GM12872 (cell line): ENCODE measurements at regions not wholly inside any gene's neighbourhood (a gene's known extent, or its start where the extent isn't known, plus 50 kb on each side); places are given as distances from the start of the nearest gene placed in this dataset.

Experiments
- CTCF ChIP-seq: IDR thresholded peaks from 3 replicates; pipeline ENCODE4 v1.5.1; 2011; ENCODE audit warnings: low read depth, mild to moderate bottlenecking, low read length, moderate library complexity; ENCODE audit not compliant: insufficient read depth

GRCh38 chrX:20980426-20980825 is 393.8 kb upstream of the CNKSR2 start:
- no peak for TF ChIP-seq CTCF

GRCh38 chrX:20974326-20974725 is 399.9 kb upstream of the CNKSR2 start:
- no peak for TF ChIP-seq CTCF

- TF ChIP-seq CTCF, result no peak
Observed at GRCh38 chrX:20973038-20973437, 401.2 kb upstream of the CNKSR2 start.

GRCh38 chrX:20971250-20971649 is 403.0 kb upstream of the CNKSR2 start:
- no peak for TF ChIP-seq CTCF

- no peak for TF ChIP-seq CTCF
Observed at GRCh38 chrX:20969565-20969964, 404.7 kb upstream of the CNKSR2 start.

- TF ChIP-seq CTCF, result no peak
Observed at GRCh38 chrX:20968996-20969395, 405.2 kb upstream of the CNKSR2 start.

GRCh38 chrX:20967725-20968124 is 406.5 kb upstream of the CNKSR2 start:
- TF ChIP-seq CTCF, result no peak
